ENCODE measurements at regions not wholly inside any gene's neighbourhood (a gene's known extent, or its start where the extent isn't known, plus 50 kb on each side); places are given as distances from the start of the nearest gene placed in this dataset.

- no peak for TF ChIP-seq CTCF (conservative IDR thresholded peaks at IDR 0.05 in 1 of 2, IDR thresholded peaks at IDR 0.05 in 1 of 2; ENCODE audit: extremely low read depth in 1 of 2, insufficient read depth in 1 of 2, low read depth in 1 of 2, low read length in 2 of 2)
- TF ChIP-seq EZH2 (IDR thresholded peaks at IDR 0.05; ENCODE audit: borderline replicate concordance, low read length) = no peak
These were observed 129.8 kb downstream of the S1PR1 start for GRCh38 chr1:101366513-101367215.

Data from mammary epithelial cell (primary cell).